NCI-H82 (cell line): ENCODE measurements at regions not wholly inside any gene's neighbourhood (a gene's known extent, or its start where the extent isn't known, plus 50 kb on each side); places are given as distances from the start of the nearest gene placed in this dataset.
A peak's percentile ranks its signal among the peaks of the same experiment; 100 is the strongest.
"Not testable (repeated sequence)": the region's sequence is repeated elsewhere in the genome, so short reads cannot be mapped to it uniquely, and the experiment has no call there.

ENCODE experiments used
- DNase-seq: peaks from one replicate; lab custom pipeline; 2025; lab: John Stamatoyannopoulos, UW

DNA sequence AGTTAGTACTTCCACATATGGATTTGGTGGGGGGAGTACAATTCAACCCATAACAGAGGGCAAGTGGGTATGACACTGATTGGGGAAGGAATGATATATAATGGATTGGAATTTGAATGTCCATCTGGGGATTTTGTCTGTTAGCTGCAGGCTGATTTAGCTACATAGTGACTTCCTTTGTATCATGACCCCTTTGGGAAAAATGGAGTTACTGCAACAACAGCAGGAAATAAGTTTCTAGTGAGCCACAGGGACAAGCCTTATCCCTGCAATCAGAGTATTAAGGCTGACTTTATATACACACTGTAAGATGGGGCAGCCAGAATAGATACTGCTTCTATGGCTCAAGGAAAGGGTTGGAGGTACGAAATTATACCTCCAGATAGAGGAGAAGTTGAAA is 404.4 kb upstream of the MEIS1 start:
- peak; percentile 51 for DNase-seq

DNA sequence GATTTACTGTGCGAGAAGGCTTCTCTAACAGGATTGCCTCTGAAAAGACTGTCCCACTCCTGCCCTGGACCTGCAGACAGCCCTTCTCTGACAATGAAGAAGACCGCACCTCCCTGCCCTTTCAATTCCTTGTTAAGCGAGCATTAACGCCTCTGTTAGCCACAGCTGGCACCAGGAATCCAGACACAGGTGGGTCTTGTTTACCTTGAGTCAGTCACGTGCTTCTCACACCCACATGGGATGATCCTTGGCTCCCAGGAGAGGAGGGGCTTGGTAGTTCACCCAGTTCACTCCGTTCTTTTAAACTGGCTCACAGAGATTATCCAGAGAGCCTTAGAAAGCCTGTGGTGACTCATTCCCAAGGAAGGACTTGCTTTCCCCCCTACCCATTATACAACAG is 410.5 kb upstream of the MEIS1 start:
- DNase-seq: peak; percentile 97

DNA sequence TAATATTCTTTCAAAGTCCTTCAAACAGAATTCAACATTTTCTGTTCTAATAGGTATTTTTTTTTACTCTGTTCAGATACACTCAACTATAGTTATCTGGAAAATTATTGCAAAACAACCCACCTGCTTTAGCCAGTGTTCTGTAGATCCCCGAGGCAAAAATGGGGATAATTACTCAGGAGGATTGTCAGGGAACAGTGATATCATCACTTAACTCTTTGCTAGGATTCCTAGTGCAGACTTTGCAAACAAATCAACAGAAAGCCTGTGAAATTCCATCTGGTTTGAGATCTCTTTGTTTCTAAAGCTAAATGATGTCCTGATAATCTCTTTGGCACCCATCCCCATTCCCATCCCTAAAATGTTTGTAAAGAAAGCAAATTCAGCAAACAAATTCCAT is 413.6 kb upstream of the MEIS1 start:
- DNase-seq: no peak

DNA sequence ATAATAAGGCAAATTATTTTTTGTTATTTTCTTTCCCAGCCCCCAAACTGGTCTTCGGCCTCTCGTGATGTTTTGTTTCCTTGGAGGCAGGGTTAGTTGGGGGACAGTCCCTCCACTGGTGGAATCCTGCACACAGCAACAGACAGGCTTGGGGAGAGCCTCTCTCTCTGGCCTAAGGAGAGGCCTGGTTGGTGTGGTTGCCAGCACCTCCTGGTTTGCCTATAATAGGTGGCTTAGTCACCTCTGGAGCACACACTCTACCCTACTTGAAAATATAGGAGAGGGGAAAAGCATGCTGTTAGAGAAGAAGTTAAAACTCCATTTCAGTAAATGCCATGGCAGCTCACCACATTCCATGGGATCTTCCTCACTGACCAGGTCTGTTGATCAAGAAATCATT is 417.2 kb upstream of the MEIS1 start:
- no peak for DNase-seq

DNA sequence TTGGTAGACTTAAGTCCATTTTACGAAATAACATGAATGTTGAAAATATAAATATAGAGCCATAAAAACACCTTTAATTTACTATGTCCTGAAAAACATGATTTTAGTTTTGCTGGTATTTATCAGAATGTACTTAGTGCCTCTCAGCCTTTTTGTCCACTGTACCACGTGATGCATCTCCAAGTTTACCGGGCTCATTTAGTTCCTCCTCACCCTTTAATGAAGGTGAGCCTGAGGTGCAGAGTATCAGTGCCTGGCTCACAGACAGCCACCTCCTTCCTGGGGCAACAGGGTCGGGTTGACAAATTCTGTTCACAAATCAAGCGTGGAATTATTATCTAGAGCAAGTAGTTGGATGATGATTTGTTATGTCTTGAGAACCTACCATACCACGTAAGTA is 420.5 kb upstream of the MEIS1 start:
- DNase-seq: no peak

DNA sequence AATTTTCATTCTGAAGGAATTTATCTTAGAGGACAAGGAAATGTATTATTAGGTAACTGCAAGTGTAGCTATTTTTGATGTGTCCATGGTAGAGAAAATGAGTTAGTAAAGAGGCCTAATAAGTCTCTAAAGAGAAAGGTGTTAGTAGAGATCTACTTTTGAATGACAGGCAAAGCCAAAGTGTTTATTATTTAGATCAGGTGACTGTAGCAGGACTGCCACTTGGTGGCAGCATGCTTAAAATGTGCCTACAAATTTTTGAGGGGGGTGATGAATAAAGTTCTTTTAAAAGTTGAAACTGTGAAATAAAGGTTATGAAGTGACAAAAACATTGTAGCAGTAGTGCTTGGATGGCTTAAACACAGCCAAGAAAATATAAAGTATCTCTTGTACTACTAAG is 421.5 kb upstream of the MEIS1 start:
- DNase-seq: peak; percentile 43

DNA sequence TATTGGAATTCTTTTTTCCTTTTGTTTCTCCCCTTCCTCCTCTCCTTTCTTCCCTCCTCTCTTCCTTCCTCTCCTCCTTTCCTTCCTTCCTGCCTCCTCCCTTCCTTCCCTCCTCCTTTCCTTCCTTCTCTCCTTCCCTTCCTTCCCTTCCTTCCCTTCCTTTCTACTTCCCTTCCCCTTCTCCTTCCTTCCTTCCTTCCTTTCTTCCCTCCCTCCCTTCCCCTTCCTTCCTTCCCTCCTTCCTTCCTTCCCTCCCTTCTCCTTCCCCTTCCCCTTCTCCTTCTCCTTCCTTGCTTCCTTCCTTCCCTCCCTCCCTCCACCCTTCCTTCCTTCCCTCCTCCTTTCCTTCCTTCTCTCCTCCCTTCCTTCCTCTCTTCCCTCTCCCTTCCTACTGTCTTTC is 431.0 kb upstream of the MEIS1 start:
- DNase-seq: no peak

DNA sequence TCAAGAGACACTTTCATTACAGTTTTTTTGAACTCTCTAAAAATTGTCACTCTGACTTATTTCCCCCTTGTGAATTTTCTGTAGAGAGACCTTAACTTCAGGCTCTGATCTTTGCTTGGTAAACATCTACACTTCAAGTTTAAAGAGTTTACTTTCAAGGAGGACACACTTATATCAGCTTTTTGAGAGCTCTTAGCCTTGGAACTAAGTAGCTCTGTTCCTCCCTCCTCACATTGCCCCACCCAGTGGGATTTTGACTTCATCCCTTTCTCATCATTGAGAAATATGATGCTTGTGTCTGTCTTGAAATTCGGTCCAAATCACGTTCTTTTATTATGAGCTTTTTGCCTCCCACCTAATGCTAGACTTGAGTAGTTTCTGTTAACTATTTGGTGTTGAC is 433.4 kb upstream of the MEIS1 start:
- no peak for DNase-seq

DNA sequence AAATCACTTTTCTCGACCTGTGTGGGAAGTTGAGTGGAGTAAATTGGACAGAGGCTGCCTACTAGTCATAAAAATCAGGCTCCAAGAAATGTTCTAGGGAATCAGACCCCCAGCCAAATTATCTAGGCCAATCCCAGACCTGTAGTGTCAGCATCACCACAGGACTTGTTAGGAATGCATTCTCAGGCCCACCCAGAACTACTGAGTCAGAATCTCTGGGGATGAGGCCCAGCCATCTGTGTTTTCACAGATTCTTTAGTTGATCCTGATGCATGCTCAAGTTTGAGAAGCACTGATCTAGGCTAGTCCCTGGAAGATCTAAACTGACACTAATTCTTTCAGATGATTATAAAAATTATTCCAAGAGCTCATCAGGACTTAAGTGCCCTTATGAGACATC is 434.0 kb upstream of the MEIS1 start:
- DNase-seq: no peak

DNA sequence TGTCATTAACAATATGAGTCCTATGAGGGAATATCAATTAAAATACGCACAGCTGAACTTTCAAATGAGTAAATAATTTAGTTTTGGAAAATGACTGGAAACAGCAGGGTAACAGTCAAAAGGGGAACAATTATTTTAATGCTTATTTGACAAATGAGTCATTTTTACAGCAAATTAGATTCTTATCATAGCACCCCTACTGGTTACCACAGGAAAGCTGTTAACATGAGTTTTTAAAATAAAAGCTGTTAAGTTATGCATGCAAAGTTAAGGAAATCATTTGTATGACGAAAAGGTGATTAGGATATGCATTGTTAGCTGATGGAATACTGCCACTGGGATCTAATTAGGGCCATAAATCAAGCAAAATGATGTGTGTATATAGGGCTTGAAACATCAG is 435.1 kb upstream of the MEIS1 start:
- DNase-seq: no peak

DNA sequence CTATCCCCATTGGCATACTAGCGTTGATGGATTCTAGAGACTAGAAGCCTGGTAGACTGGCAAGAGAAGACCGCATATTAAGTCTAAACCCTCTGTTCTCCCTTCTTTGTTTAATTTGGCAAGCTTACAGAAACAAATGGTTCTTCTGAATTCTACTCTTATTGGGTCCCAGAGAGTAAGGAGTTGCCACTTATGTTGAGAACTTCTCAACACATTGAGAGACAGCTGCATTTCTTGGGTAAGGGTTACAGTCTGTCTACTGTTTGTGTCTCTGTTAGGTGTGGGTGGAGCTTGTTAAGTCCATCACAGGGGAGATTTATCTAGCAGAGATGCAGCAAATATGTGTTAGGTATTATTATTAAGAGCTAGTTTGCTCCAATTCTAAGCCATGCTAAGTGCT is 435.8 kb upstream of the MEIS1 start:
- no peak for DNase-seq

DNA sequence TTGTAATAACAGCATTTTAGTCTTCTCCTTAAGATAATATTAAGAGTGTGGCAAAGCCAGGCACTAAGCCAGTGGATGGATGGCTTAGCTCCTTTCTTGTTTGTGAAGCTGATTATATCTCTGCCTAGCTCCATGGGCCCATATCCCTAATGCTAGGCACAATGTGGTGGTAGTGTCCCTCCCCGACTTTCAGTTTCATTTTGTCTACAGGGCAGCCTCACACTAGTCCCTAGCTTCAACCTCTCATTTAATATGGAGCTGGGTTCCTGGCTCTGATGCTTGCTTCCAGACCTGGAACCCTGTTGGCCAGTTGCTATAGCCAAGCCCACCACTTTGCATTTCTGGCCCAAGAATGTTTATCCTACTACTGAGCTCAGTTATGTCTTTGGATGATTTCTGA is 437.0 kb upstream of the MEIS1 start:
- DNase-seq: no peak

DNA sequence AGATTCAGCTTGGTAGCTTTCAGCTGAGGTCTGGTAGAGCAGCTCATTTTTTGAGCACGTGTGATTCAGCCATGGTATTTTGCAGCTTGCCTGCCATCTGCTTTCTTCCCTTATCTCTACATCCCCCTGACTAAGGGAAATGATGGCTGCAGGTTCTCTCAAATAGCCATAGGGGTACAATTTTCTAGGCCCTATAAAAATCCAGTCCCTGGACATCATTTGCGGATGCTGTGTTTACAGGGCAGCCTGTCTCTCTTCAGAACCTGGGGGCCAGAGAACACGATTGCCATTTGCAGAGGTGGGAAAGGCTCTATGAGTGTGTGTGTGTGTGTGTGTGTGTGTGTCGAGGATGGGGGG is 442.7 kb upstream of the MEIS1 start:
- no peak for DNase-seq

DNA sequence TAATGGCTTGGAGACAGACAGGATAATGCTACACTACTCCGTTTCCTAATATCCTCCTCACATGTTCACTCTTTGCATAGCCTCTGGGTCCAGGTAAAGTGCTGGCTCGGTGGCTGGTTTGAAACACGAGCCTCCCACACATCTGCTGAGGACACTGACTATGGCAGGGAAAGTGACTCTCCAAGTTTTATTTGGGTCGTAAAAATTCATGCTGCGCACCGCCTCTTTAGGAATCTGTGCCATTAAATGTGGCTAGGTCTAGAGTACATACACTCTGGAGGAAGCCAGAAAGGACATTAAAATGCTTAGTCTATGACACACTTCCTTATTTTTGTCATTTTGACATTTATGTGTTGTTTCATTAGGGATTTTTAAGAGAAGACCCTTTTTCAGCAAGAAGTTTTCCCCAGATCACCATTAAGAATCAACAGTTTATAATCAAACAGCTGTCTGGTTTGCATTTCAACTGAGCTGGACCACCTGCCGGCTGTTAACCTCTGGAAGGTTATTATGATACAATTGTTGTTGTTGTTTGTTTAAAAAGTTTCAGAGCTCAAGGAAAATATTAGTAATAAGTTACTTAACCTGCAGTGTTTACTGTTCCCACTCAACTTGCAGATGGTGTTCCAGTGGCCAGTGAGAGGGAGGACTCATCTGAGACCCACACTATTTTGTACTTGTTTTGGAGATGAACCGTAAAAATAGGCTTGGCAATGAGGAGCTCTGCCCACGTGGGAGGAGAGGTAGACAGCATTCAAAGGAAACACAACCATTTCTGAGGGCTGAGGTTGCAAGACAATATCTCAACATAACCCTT is 443.3 kb upstream of the MEIS1 start:
- DNase-seq: no peak

DNA sequence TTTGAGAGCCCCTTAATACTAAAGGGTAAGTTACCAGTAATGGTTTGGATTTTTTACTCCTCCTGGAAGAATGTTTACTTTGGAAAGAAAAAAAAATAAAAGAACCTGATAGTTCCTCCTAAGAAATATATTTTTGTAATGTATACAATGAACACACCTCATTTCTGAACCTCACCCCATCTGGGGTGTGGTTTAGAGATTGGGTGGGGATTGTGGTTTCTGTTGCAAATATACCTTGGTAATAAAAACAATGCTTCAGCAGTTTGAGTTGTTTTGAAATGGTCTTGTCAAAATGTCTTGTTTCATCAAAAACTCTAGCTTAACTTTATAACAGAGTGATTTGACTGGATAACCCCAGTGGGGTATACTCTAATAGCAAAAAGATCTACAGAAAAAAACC is 448.9 kb upstream of the MEIS1 start:
- no peak for DNase-seq

DNA sequence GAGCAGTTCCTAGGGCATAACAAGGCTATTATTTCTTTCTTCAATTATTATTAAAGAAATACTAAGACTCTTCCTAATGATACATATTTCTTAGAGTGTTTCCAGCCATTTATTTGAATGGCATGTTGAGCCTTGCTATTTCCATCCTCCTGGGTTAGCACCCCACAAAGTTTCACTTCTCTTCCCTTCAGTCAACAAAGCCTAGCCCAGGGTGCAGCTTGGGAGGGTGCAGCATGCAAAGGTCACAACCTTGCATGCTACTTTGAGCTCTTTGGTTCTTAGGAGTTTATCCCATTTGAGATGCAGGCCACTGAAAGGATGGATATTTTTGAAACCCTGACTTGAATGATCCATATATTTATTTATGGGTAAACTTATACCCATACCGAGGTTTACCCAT is 454.4 kb upstream of the MEIS1 start:
- no peak for DNase-seq

DNA sequence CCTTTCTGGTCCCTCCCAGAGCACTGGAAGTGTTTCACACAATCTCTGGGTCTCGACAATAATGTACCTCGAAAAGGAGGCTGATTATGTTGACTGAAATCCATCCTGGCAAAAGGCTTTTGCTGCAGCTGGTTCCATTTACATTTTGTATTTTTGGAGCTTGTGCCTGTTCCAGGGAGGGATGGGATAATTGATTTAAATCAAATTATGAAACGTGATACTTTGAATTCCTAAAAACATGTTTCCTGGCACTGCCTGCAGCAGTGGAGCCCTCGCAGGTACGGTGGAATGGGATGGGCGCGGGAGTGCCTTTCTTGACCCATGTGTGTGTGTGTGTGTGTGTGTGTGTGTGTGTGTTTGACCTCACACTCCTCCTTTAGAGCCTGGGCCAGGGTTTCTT is 455.5 kb upstream of the MEIS1 start:
- peak; percentile 52 for DNase-seq

DNA sequence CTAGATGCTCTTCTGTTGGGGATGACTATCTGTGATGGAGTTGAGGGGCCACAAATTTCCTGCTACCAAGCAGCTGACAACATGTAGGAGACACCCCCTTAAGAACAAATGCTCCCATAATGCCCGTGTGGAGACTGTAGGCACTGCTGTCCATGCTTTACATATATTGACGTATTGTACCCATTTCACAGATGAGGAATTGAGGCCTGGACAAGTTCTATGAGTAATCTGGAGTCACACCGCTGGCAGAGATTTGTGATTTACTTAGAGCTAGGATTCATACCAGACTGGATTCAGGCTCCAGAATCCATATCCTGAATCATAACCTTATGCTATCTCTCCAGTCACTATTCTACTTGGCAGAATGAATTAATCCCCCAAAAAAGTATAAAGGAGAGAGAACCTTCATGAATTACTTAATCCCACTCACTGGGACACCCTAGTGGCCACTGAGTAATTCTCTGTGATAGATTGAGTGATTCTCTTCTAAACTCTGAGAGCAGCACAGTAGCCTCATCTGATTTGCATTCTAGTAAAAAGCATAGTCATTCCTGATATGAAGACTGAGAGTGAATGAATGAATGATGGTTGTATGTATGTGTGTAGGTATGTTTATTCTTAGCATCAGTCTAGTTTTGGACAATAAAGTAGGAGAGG is 460.7 kb upstream of the MEIS1 start:
- peak; percentile 21 for DNase-seq

DNA sequence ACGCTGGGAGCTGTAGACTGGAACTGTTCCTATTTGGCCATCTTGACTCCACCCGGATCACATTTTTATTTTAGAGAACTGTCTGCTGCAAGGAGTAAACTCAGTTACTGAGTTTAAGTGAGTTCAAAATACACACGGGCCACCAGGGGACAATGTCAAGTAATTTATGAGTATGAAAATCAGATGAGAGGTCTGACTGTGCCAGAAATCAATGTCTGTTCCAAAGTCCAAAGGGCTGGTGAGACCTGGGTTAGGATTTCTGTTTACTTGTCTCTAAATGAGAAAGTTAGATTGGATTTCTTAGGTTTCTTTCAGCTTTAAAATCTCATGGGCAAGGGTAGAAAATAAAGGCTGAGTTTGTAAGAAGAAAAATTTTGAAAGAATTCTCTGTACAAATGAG is 465.8 kb upstream of the MEIS1 start:
- no peak for DNase-seq

DNA sequence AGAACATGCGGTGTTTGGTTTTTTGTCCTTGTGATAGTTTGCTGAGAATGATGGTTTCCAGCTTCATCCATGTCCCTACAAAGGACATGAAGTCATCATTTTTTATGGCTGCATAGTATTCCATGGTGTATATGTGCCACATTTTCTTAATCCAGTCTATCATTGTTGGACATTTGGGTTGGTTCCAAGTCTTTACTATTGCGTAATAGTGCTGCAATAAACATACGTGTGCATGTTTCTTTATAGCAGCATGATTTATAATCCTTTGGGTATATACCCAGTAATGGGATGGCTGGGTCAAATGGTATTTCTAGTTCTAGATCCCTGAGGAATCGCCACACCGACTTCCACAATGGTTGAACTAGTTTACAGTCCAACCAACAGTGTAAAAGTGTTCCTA is 471.6 kb upstream of the MEIS1 start:
- not testable (repeated sequence) for DNase-seq

DNA sequence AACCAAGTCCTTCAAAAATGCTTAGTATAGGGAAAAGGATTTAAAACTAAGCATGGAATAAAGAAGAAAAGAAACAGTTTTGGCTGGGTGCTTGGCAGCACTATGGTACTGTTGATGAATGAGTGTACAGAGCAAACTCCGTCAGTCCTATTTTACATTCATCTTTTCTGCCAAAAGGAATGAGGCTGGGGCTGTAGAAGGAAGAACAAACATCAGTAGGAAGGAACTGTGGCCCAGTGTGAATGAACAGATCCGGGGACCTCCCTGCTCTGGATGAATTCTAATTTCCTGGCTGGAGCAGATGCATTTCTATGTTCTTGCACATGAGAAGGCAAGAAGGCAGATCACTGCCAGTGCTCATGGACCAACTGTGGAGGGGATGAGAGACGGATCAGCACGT is 474.0 kb upstream of the MEIS1 start:
- no peak for DNase-seq

DNA sequence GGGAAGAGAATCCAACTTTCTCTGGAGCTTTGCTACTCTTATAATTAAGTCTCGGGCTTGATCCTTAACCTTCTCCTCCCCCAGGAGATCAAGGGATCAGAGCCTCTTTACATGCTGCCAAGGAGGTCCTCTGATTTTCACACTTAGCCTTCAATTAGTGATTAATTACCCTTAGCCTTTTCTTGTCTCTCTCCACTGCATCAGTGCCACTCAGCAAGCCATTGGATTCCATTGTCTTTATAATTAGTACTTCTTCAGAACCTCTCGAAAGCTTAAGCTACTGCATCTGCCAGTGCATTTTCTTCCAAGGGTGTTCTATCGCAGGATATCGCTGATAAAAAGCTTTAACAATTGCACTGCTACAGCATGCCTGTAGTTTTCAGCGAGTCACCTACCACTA is 477.0 kb upstream of the MEIS1 start:
- peak; percentile 58 for DNase-seq

DNA sequence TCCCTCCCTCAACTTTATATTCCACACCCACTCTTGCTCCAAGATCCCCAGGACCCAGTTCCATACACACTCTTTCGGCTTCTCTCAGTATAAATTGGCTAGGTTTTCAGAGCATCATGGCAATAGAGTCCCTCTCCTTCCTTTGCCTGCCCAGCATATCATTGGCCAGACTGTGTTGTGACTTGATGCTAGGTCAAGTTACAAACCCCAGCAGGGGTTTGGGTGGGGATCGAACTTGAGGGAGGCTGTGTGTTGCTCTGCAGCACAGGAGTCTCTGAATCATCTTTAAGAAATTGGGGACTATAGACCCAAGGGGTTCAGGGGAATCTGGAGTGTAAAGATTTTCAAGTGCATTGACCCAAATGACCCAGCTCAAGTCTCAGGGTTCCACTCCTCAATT is 477.5 kb upstream of the MEIS1 start:
- DNase-seq: no peak

DNA sequence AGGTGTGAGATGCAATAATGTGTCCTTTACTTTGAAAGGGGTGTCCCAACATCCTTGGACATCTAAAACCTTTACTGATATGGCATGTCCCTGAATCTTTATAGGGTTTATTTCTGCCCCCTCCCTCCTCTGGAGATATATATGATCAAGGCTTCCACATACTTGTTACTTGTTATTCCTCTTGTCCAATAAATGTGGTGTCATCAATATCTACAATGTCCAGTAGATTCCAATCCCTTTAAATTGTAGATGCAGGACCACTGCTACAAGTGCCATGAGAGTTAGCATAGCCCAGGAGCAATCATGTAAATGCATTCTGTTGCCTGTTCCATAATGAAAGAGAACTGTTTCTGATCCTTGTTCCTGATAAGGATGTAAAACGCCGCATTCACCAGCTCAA is 479.7 kb upstream of the MEIS1 start:
- no peak for DNase-seq
